ENCODE measurements at regions not wholly inside any gene's neighbourhood (a gene's known extent, or its start where the extent isn't known, plus 50 kb on each side); places are given as distances from the start of the nearest gene placed in this dataset.

- no peak for TF ChIP-seq CTCF (IDR thresholded peaks at IDR 0.05; ENCODE audit: insufficient read depth, low read length, poor library complexity, severe bottlenecking)
- H3K4me3 ChIP-seq (replicated peaks; ENCODE audit: low read depth, low read length) = no peak overlapping the region
- DNase-seq (ENCODE audit: extremely low read depth, insufficient read length) = no peak
- H3K27me3 ChIP-seq (replicated peaks; ENCODE audit: control insufficient read depth, insufficient read depth, low read length) = no peaks in the 10 kb centered on the region; the same call in 1 of the 2 replicates
- H3K36me3 ChIP-seq (ENCODE audit: control insufficient read depth, insufficient read depth, low read length) = no peaks in the 10 kb centered on the region
Observed at GRCh38 chr12:13552830-13553229, 356.3 kb downstream of the EMP1 start.

- Histone ChIP-seq H3K36me3 (ENCODE audit: control insufficient read depth, insufficient read depth, low read length) (no peaks in the 10 kb centered on the region), H3K27me3 (replicated peaks; ENCODE audit: control insufficient read depth, insufficient read depth, low read length) (no peaks in the 10 kb centered on the region), H3K4me3 (replicated peaks; ENCODE audit: low read depth, low read length) (no peak overlapping the region)
- DNase-seq (ENCODE audit: extremely low read depth, insufficient read length) = no peak
- no peak for TF ChIP-seq CTCF (IDR thresholded peaks at IDR 0.05; ENCODE audit: insufficient read depth, low read length, poor library complexity, severe bottlenecking)
Observed at GRCh38 chr12:13547283-13547682, 350.8 kb downstream of the EMP1 start.

GRCh38 chr12:13546231-13546630 lies 349.7 kb downstream of the EMP1 start:
- H3K4me3 ChIP-seq (replicated peaks; ENCODE audit: low read depth, low read length) = no peak overlapping the region
- TF ChIP-seq CTCF (IDR thresholded peaks at IDR 0.05; ENCODE audit: insufficient read depth, low read length, poor library complexity, severe bottlenecking) = no peak
- no peak for DNase-seq (ENCODE audit: extremely low read depth, insufficient read length)
- no peaks in the 10 kb centered on the region for H3K36me3 ChIP-seq (ENCODE audit: control insufficient read depth, insufficient read depth, low read length)
- H3K27me3 ChIP-seq (replicated peaks; ENCODE audit: control insufficient read depth, insufficient read depth, low read length) = no peaks in the 10 kb centered on the region

GRCh38 chr12:13539051-13539450 lies 342.5 kb downstream of the EMP1 start:
- DNase-seq (ENCODE audit: extremely low read depth, insufficient read length) = no peak
- TF ChIP-seq CTCF (IDR thresholded peaks at IDR 0.05; ENCODE audit: insufficient read depth, low read length, poor library complexity, severe bottlenecking) = no peak
- Histone ChIP-seq H3K27me3 (replicated peaks; ENCODE audit: control insufficient read depth, insufficient read depth, low read length) (peaks cover 2% of the 10 kb centered on the region; the same call in 1 of the 2 replicates), H3K36me3 (ENCODE audit: control insufficient read depth, insufficient read depth, low read length) (no peaks in the 10 kb centered on the region), H3K4me3 (replicated peaks; ENCODE audit: low read depth, low read length) (no peak overlapping the region)

GRCh38 chr12:13538136-13538535 lies 341.6 kb downstream of the EMP1 start:
- no peak overlapping the region for H3K4me3 ChIP-seq (replicated peaks; ENCODE audit: low read depth, low read length)
- DNase-seq (ENCODE audit: extremely low read depth, insufficient read length) = no peak
- TF ChIP-seq CTCF (IDR thresholded peaks at IDR 0.05; ENCODE audit: insufficient read depth, low read length, poor library complexity, severe bottlenecking) = no peak
- no peaks in the 10 kb centered on the region for H3K36me3 ChIP-seq (ENCODE audit: control insufficient read depth, insufficient read depth, low read length)
- peaks cover 2% of the 10 kb centered on the region; the same call in 1 of the 2 replicates for H3K27me3 ChIP-seq (replicated peaks; ENCODE audit: control insufficient read depth, insufficient read depth, low read length)

GRCh38 chr12:13537623-13538022 lies 341.1 kb downstream of the EMP1 start:
- TF ChIP-seq CTCF (IDR thresholded peaks at IDR 0.05; ENCODE audit: insufficient read depth, low read length, poor library complexity, severe bottlenecking) = no peak
- DNase-seq (ENCODE audit: extremely low read depth, insufficient read length) = peak; percentile 15
- Histone ChIP-seq H3K4me3 (replicated peaks; ENCODE audit: low read depth, low read length) (no peak overlapping the region), H3K36me3 (ENCODE audit: control insufficient read depth, insufficient read depth, low read length) (no peaks in the 10 kb centered on the region), H3K27me3 (replicated peaks; ENCODE audit: control insufficient read depth, insufficient read depth, low read length) (peaks cover 2% of the 10 kb centered on the region; the same call in 1 of the 2 replicates)

Measured in GM06990 (cell line).